ENCODE measurements at regions not wholly inside any gene's neighbourhood (a gene's known extent, or its start where the extent isn't known, plus 50 kb on each side); places are given as distances from the start of the nearest gene placed in this dataset.

- TF ChIP-seq, protein P1, sequence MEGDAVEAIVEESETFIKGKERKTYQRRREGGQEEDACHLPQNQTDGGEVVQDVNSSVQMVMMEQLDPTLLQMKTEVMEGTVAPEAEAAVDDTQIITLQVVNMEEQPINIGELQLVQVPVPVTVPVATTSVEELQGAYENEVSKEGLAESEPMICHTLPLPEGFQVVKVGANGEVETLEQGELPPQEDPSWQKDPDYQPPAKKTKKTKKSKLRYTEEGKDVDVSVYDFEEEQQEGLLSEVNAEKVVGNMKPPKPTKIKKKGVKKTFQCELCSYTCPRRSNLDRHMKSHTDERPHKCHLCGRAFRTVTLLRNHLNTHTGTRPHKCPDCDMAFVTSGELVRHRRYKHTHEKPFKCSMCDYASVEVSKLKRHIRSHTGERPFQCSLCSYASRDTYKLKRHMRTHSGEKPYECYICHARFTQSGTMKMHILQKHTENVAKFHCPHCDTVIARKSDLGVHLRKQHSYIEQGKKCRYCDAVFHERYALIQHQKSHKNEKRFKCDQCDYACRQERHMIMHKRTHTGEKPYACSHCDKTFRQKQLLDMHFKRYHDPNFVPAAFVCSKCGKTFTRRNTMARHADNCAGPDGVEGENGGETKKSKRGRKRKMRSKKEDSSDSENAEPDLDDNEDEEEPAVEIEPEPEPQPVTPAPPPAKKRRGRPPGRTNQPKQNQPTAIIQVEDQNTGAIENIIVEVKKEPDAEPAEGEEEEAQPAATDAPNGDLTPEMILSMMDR (IDR thresholded peaks at IDR 0.05) = no peak
- TF ChIP-seq POLR2AphosphoS5 (IDR thresholded peaks at IDR 0.05; ENCODE audit: low read depth, low read length) (no peak), TCF7L2 (IDR thresholded peaks at IDR 0.05; ENCODE audit: low read depth, low read length) (no peak)
These were observed 56.8 kb upstream of the SPATA12 start for GRCh38 chr3:57003676-57004075.
